HCT116 (cell line): ENCODE measurements at regions not wholly inside any gene's neighbourhood (a gene's known extent, or its start where the extent isn't known, plus 50 kb on each side); places are given as distances from the start of the nearest gene placed in this dataset.

Experiments used
- ATAC-seq: fragments of 200-7000 bp; cut with Tn5 transposase; 2 replicates; pipeline ENCODE4 v1.9.1; 2020; ENCODE audit warnings: mild to moderate bottlenecking, moderate library complexity
- BruUV-seq: library from RNA; stranded (reverse); fragments of 400-500 nt; replicated peaks from 2 replicates; lab custom pipeline; 2021; lab: Mats Ljungman, UMichigan
- CTCF ChIA-PET: fragments of 300-600 bp; sonication (Branson Sonifier 250); formaldehyde crosslinking; loops from one replicate; lab custom pipeline; 2021; ENCODE audit warnings: antibody characterized with exemption; lab: Charles Lee
- POLR2A ChIA-PET: fragments of 300-600, 350-600 bp; sonication (Branson Sonifier 250); formaldehyde crosslinking; loops from one replicate; lab custom pipeline; 2021; ENCODE audit warnings: antibody characterized with exemption; lab: Charles Lee
- RAD21 ChIA-PET, 2 experiments: fragments of 300-600 bp; sonication (Branson Sonifier 250); formaldehyde crosslinking; loops; one replicate each; lab custom pipeline; 2023; ENCODE audit warnings: low total read pairs in 2 of 2; ENCODE audit not compliant: uncharacterized antibody in 2 of 2, unreplicated experiment in 2 of 2, low non-redundant PET in 1 of 2; lab: Charles Lee
- DNase-seq: peaks from one replicate; pipeline ENCODE4 v3.0.0-alpha.2; 2010; ENCODE audit warnings: low read depth, low spot score
- H2AFZ ChIP-seq: fragments of 200-600 bp; shearing (Covaris generic), sonication (generic); 2 replicates; pipeline ENCODE4 v1.6.1; 2017; ENCODE audit warnings: low read depth, mixed run types, mixed read lengths, antibody characterized with exemption, low read length; ENCODE audit not compliant: poor library complexity, severe bottlenecking
- H3K27ac ChIP-seq: 2 replicates; pipeline ENCODE4 v1.5.1; 2012; ENCODE audit warnings: low read depth, low read length
- H3K27me3 ChIP-seq: fragments of 200-600 bp; sonication (generic); 2 replicates; pipeline ENCODE4 v1.6.1; 2016; ENCODE audit warnings: mixed run types, low read length, mixed read lengths; ENCODE audit not compliant: insufficient read depth
- H3K36me3 ChIP-seq, 2 experiments: fragments of 200-500 bp in 1 of 2; fragments of 200-600 bp in 1 of 2; sonication (Bioruptor generic) in 1 of 2; sonication (generic) in 1 of 2; 2 replicates each; pipeline versions ENCODE4 v1.5.1 to v1.6.1; 2014 to 2016; ENCODE audit warnings: low read length in 2 of 2, inconsistent platforms in 1 of 2, mixed read lengths in 1 of 2, mixed run types in 1 of 2; ENCODE audit not compliant: insufficient read depth in 2 of 2, control insufficient read depth in 1 of 2
- H3K4me1 ChIP-seq, 2 experiments: fragments of 200-600 bp in 1 of 2; sonication (generic) in 1 of 2; 2 replicates each; pipeline versions ENCODE4 v1.5.1 to v1.6.1; 2012 to 2017; ENCODE audit warnings: low read length in 2 of 2, inconsistent platforms in 1 of 2, mild to moderate bottlenecking in 1 of 2, mixed read lengths in 1 of 2, mixed run types in 1 of 2, moderate library complexity in 1 of 2; ENCODE audit not compliant: insufficient read depth in 2 of 2, control insufficient read depth in 1 of 2
- H3K4me2 ChIP-seq: fragments of 200-600 bp; sonication (generic); 2 replicates; pipeline ENCODE4 v1.6.1; 2017; ENCODE audit warnings: mixed run types, low read length, mixed read lengths
- H3K4me3 ChIP-seq, 2 experiments: fragments of 200-600 bp in 1 of 2; sonication (generic) in 1 of 2; replicated peaks in 1 of 2; 2 replicates each; pipeline ENCODE4 v1.5.1; 2011 to 2016; ENCODE audit warnings: low read length in 2 of 2, control low read depth in 1 of 2, low read depth in 1 of 2, mild to moderate bottlenecking in 1 of 2, mixed read lengths in 1 of 2, mixed run types in 1 of 2
- H3K79me2 ChIP-seq: fragments of 200-600 bp; sonication (generic); 2 replicates; pipeline ENCODE4 v1.6.1; 2017; ENCODE audit warnings: mild to moderate bottlenecking, mixed run types, low read length, moderate library complexity, mixed read lengths; ENCODE audit not compliant: insufficient read depth
- H3K9ac ChIP-seq: fragments of 200-600 bp; sonication (generic); 2 replicates; pipeline ENCODE4 v1.6.1; 2016; ENCODE audit warnings: low read length, mixed read lengths
- H3K9me2 ChIP-seq: fragments of 200-600 bp; sonication (generic), shearing (Covaris generic); 2 replicates; pipeline ENCODE4 v1.6.1; 2017; ENCODE audit warnings: mixed run types, mild to moderate bottlenecking, moderate library complexity; ENCODE audit not compliant: insufficient read depth
- H3K9me3 ChIP-seq, 2 experiments: fragments of 200-500 bp in 1 of 2; fragments of 200-600 bp in 1 of 2; sonication (Bioruptor generic) in 1 of 2; sonication (generic) in 1 of 2; 2 replicates each; pipeline ENCODE4 v1.6.1; 2014 to 2017; ENCODE audit warnings: low read length in 2 of 2, mixed read lengths in 2 of 2, inconsistent platforms in 1 of 2, low read depth in 1 of 2, mild to moderate bottlenecking in 1 of 2, mixed run types in 1 of 2, moderate library complexity in 1 of 2; ENCODE audit not compliant: control insufficient read depth in 1 of 2, insufficient read depth in 1 of 2
- H4K20me1 ChIP-seq: fragments of 200-600 bp; sonication (generic), shearing (Covaris generic); 2 replicates; pipeline ENCODE4 v1.6.1; 2017; ENCODE audit warnings: mixed run types, mild to moderate bottlenecking, moderate library complexity; ENCODE audit not compliant: insufficient read depth
- ATF3 ChIP-seq: IDR thresholded peaks from 2 replicates; pipeline ENCODE4 v1.6.1; 2012
- CBX3 ChIP-seq: IDR thresholded peaks from 2 replicates; pipeline ENCODE4 v1.6.1; 2012; ENCODE audit warnings: low read depth
- CTCF ChIP-seq, 3 experiments: fragments of 200-600 bp in 1 of 3; sonication (generic) in 1 of 3; IDR thresholded peaks in 2 of 3; conservative IDR thresholded peaks in 1 of 3; 2 replicates each; pipeline ENCODE4 v1.5.1; 2012 to 2017; ENCODE audit warnings: low read depth in 2 of 3, low read length in 2 of 3, antibody characterized with exemption in 1 of 3, borderline replicate concordance in 1 of 3, control low read depth in 1 of 3, mild to moderate bottlenecking in 1 of 3, mixed read lengths in 1 of 3, mixed run types in 1 of 3, moderate library complexity in 1 of 3; ENCODE audit not compliant: insufficient read depth in 1 of 3
- EGR1 ChIP-seq: IDR thresholded peaks from 2 replicates; pipeline ENCODE4 v1.6.1; 2012; ENCODE audit warnings: low read depth
- EZH2 ChIP-seq: fragments of 200-600 bp; sonication (generic); IDR thresholded peaks from 2 replicates; pipeline ENCODE4 v1.6.1; 2017; ENCODE audit warnings: antibody characterized with exemption, mixed run types
- FOSL1 ChIP-seq: IDR thresholded peaks from 2 replicates; pipeline ENCODE4 v1.6.1; 2012; ENCODE audit warnings: low read depth
- SP1 ChIP-seq: IDR thresholded peaks from 2 replicates; pipeline ENCODE4 v1.6.1; 2012; ENCODE audit warnings: low read depth
- intact Hi-C: fragments of 100-400 bp; cut with micrococcal nuclease; formaldehyde crosslinking; loops from 2 replicates; pipeline ENCODE4 v1.10.0; 2022

GRCh38 chr1:162946701-162947100 lies 85.7 kb upstream of the CCDC190 start:
- Histone ChIP-seq H3K27ac (no peak overlapping the region), H3K4me1 (no peaks in the 10 kb centered on the region), H3K9ac (no peak overlapping the region), H2AFZ (no peak overlapping the region), H3K9me2 (no peaks in the 10 kb centered on the region), H4K20me1 (no peaks in the 10 kb centered on the region), H3K4me2 (no peak overlapping the region), H3K36me3 (no peaks in the 10 kb centered on the region), H3K4me3 (no peak overlapping the region), H3K9me3 (no peaks in the 10 kb centered on the region), H3K79me2 (no peaks in the 10 kb centered on the region), H3K27me3 (no peaks in the 10 kb centered on the region)
- CTCF ChIA-PET = no interaction called here
- BruUV-seq = no TSS peak
- RAD21 ChIA-PET = no interaction called here
- DNase-seq (no peak), ATAC-seq (no peak)
- intact Hi-C loops = no loop called here
- TF ChIP-seq FOSL1 (no peak), EGR1 (no peak), ATF3 (no peak)
- POLR2A ChIA-PET = no interaction called here

GRCh38 chr1:162944974-162945674 lies 84.1 kb upstream of the CCDC190 start:
- no peak for TF ChIP-seq CTCF (IDR thresholded peaks at IDR 0.05 in 2 of 3, conservative IDR thresholded peaks at IDR 0.05 in 1 of 3; ENCODE audit: borderline replicate concordance in 1 of 3, insufficient read depth in 1 of 3, low read depth in 2 of 3, low read length in 2 of 3)
- TF ChIP-seq EZH2 = no peak
- no peak for TF ChIP-seq CBX3
- TF ChIP-seq ATF3 = no peak
- no peak for TF ChIP-seq SP1
- TF ChIP-seq FOSL1 = no peak
- CTCF ChIA-PET = no interaction called here
- Histone ChIP-seq H2AFZ (no peak overlapping the region), H3K27ac (no peak overlapping the region), H3K4me2 (no peak overlapping the region), H3K4me3 (no peak overlapping the region), H3K36me3 (no peaks in the 10 kb centered on the region), H3K9me3 (no peaks in the 10 kb centered on the region), H4K20me1 (no peaks in the 10 kb centered on the region), H3K4me1 (no peaks in the 10 kb centered on the region), H3K79me2 (no peaks in the 10 kb centered on the region), H3K27me3 (no peaks in the 10 kb centered on the region), H3K9ac (no peak overlapping the region), H3K9me2 (no peaks in the 10 kb centered on the region)
- RAD21 ChIA-PET = no interaction called here
- BruUV-seq = no TSS peak
- intact Hi-C loops = no loop called here
- DNase-seq = no peak
- POLR2A ChIA-PET = no interaction called here
- ATAC-seq = no peak
